MM.1S (cell line): ENCODE measurements at regions not wholly inside any gene's neighbourhood (a gene's known extent, or its start where the extent isn't known, plus 50 kb on each side); places are given as distances from the start of the nearest gene placed in this dataset.
A peak's percentile ranks its signal among the peaks of the same experiment; 100 is the strongest.

Experiments used
- DNase-seq: peaks from one replicate; pipeline ENCODE4 v3.0.0-alpha.2; 2015
- H2AFZ ChIP-seq: fragments of 300-600 bp; sonication (generic); 2 replicates; pipeline ENCODE4 v1.6.0; 2016; ENCODE audit warnings: antibody characterized with exemption, low read length
- H3F3A ChIP-seq: fragments of 300-600 bp; sonication (generic); 2 replicates; pipeline ENCODE4 v1.6.1; 2016; ENCODE audit warnings: mild to moderate bottlenecking, antibody characterized with exemption, low read length, moderate library complexity, mixed read lengths; ENCODE audit not compliant: insufficient read depth
- H3K27ac ChIP-seq: fragments of 300-600 bp; sonication (generic); 2 replicates; pipeline ENCODE4 v1.5.1; 2016; ENCODE audit warnings: mild to moderate bottlenecking, low read length
- H3K27me3 ChIP-seq: fragments of 300-600 bp; sonication (generic); replicated peaks from 2 replicates; pipeline ENCODE4 v1.6.0; 2016; ENCODE audit warnings: low read length; ENCODE audit not compliant: insufficient read depth
- H3K36me3 ChIP-seq: fragments of 300-600 bp; sonication (generic); replicated peaks from 2 replicates; pipeline ENCODE4 v1.6.1; 2016; ENCODE audit warnings: mild to moderate bottlenecking, low read length, mixed read lengths; ENCODE audit not compliant: insufficient read depth
- H3K4me1 ChIP-seq: fragments of 300-600 bp; sonication (generic); 2 replicates; pipeline ENCODE4 v1.6.1; 2016; ENCODE audit warnings: low read length, mixed read lengths
- H3K4me2 ChIP-seq: fragments of 300-600 bp; sonication (generic); 2 replicates; pipeline ENCODE4 v1.6.0; 2016; ENCODE audit warnings: low read depth, low read length
- H3K4me3 ChIP-seq: fragments of 300-600 bp; sonication (generic); 2 replicates; pipeline ENCODE4 v1.5.1; 2016; ENCODE audit warnings: low read length, mixed read lengths
- H3K79me2 ChIP-seq: fragments of 300-600 bp; sonication (generic); 2 replicates; pipeline ENCODE4 v1.6.1; 2016; ENCODE audit warnings: mixed run types, low read length, mixed read lengths
- H3K9ac ChIP-seq: fragments of 300-600 bp; sonication (generic); 2 replicates; pipeline ENCODE4 v1.6.1; 2016; ENCODE audit warnings: low read length, mixed read lengths
- H3K9me2 ChIP-seq: fragments of 300-600 bp; sonication (generic); replicated peaks from 2 replicates; pipeline ENCODE4 v1.6.1; 2016; ENCODE audit warnings: mild to moderate bottlenecking, low read length, mixed read lengths; ENCODE audit not compliant: insufficient read depth
- H3K9me3 ChIP-seq: fragments of 300-600 bp; sonication (generic); replicated peaks from 2 replicates; pipeline ENCODE4 v1.6.1; 2016; ENCODE audit warnings: mild to moderate bottlenecking, low read length, mixed read lengths; ENCODE audit not compliant: insufficient read depth
- H4K20me1 ChIP-seq: fragments of 300-600 bp; sonication (generic); 2 replicates; pipeline ENCODE4 v1.6.1; 2016; ENCODE audit warnings: mild to moderate bottlenecking, low read length, moderate library complexity, mixed read lengths; ENCODE audit not compliant: insufficient read depth
- EZH2 ChIP-seq: fragments of 300-600 bp; sonication (generic); optimal IDR thresholded peaks from 2 replicates; pipeline ENCODE3; 2017; ENCODE audit warnings: low read depth, mild to moderate bottlenecking, antibody characterized with exemption, low read length, mixed read lengths
- EZH2phosphoT487 ChIP-seq: fragments of 300-600 bp; sonication (generic); IDR thresholded peaks from 2 replicates; pipeline ENCODE4 v1.6.1; 2018; ENCODE audit warnings: antibody characterized with exemption, low read length
- TF ChIP-seq, protein P1 (sequence below): fragments of 300-600 bp; sonication (generic); IDR thresholded peaks from 2 replicates; pipeline ENCODE4 v1.5.1; 2016; ENCODE audit warnings: antibody characterized with exemption, low read length, mixed read lengths

DNA sequence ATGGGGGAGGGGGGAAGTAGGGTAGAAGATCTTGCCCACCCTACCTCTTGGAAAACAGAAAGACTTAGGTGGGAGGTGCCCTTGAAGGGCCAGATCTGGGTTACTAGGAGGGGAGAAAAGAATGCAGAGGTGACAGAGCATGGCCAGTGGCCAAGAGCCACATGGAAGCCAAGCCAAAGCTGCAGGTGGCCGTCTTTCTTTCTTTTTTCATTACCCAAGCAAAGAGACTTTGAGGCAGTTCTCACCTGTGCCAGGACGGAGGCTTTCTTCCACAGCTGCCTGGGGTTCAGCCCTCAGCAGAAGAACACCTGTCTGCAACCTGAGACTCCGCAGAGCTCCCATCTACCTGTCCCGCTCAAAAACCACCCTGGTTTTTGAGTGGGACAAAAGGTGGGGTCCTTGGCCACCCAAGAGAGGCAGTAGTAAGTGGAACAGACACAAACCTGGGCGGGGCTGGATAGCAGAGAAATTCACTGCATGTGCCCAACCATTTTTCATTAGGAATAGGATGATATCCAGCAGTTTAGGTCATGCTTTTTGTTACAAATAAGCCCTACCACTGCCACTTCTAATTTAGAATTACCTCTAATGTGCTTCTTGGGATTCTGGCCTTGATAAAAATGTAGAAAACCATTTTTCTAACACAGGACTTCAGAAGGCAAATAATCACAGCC lies 116.5 kb downstream of the DYRK2 start:
- TF ChIP-seq, protein P1, sequence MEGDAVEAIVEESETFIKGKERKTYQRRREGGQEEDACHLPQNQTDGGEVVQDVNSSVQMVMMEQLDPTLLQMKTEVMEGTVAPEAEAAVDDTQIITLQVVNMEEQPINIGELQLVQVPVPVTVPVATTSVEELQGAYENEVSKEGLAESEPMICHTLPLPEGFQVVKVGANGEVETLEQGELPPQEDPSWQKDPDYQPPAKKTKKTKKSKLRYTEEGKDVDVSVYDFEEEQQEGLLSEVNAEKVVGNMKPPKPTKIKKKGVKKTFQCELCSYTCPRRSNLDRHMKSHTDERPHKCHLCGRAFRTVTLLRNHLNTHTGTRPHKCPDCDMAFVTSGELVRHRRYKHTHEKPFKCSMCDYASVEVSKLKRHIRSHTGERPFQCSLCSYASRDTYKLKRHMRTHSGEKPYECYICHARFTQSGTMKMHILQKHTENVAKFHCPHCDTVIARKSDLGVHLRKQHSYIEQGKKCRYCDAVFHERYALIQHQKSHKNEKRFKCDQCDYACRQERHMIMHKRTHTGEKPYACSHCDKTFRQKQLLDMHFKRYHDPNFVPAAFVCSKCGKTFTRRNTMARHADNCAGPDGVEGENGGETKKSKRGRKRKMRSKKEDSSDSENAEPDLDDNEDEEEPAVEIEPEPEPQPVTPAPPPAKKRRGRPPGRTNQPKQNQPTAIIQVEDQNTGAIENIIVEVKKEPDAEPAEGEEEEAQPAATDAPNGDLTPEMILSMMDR, result no peak
- peaks cover 22% of the 10 kb centered on the region for H3F3A ChIP-seq
- DNase-seq, result peak; percentile 82
- H3K27me3 ChIP-seq, result 0 out of 2 replicates have a peak, but pooled peaks cover 5% of the 10 kb centered on the region
- peaks cover 33% of the 10 kb centered on the region for H3K4me1 ChIP-seq
- H4K20me1 ChIP-seq, result no peaks in the 10 kb centered on the region
- H3K9ac ChIP-seq, result no peak overlapping the region
- no peaks in the 10 kb centered on the region for H3K36me3 ChIP-seq
- no peak overlapping the region for H3K4me3 ChIP-seq
- H3K9me2 ChIP-seq, result no peaks in the 10 kb centered on the region
- no peak overlapping the region for H2AFZ ChIP-seq
- H3K9me3 ChIP-seq, result no peaks in the 10 kb centered on the region
- no peaks in the 10 kb centered on the region for H3K79me2 ChIP-seq
- peak overlapping the region; percentile 35; the same call in 1 of the 2 replicates for H3K27ac ChIP-seq
- peak overlapping the region; percentile 54 for H3K4me2 ChIP-seq

DNA sequence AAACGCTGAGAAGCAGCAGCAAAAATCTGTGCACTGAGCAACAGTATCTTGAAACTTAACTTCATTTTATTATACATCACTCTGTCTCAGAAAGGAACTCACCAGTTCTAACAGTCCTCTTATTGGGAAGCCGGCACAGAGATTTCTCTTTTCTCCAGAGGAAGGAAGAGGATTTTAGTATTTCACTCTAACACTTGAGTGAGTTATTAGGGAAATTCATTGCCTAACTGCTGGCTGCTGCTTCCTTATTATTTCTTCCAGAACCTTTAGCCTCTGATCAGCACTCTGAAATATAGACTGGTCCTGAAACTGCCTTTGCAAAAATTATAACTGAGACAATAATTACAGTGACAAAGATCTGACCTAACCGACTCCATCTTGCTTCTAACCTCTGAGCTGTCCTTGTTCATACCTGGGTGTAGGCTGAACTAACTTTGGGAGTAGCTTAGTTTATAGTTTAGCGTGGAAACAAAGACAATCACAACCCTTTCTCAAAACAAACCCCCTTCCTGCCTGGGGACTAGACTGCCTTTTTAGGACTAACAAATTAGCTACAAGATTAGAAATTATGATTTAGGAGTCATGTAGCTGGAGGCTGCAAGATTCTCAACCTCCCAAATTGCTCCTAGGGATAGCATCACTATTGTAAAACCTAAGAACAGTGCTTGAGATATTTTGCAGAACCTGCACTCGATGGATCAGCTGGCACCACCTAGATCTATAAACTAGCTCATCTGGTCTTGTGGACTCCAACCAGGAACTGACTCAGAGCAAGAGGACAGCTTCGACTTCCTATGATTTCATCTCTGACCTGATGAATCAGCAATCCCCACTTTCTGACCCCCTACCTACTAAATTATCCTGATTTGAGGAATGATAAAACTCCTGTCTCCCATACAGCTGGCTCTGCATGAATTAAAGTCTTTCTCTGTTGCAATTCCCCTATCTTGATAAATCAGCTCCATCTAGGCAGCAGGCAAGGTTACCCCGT lies 117.5 kb downstream of the DYRK2 start:
- H3K9me2 ChIP-seq, result no peaks in the 10 kb centered on the region
- H2AFZ ChIP-seq, result no peak overlapping the region
- H3K4me1 ChIP-seq, result peaks cover 33% of the 10 kb centered on the region
- no peak overlapping the region; the same call in 1 of the 2 replicates for H3K4me2 ChIP-seq
- no peak for DNase-seq
- no peak overlapping the region for H3K27ac ChIP-seq
- H4K20me1 ChIP-seq, result no peaks in the 10 kb centered on the region
- H3K27me3 ChIP-seq, result 0 out of 2 replicates have a peak, but pooled peaks cover 5% of the 10 kb centered on the region
- peaks cover 22% of the 10 kb centered on the region for H3F3A ChIP-seq
- H3K9me3 ChIP-seq, result no peaks in the 10 kb centered on the region
- TF ChIP-seq EZH2phosphoT487 (no peak), EZH2 (no peak)
- TF ChIP-seq, protein P1, result no peak
- no peaks in the 10 kb centered on the region for H3K79me2 ChIP-seq
- no peaks in the 10 kb centered on the region for H3K36me3 ChIP-seq
- H3K9ac ChIP-seq, result no peak overlapping the region
- H3K4me3 ChIP-seq, result no peak overlapping the region

DNA sequence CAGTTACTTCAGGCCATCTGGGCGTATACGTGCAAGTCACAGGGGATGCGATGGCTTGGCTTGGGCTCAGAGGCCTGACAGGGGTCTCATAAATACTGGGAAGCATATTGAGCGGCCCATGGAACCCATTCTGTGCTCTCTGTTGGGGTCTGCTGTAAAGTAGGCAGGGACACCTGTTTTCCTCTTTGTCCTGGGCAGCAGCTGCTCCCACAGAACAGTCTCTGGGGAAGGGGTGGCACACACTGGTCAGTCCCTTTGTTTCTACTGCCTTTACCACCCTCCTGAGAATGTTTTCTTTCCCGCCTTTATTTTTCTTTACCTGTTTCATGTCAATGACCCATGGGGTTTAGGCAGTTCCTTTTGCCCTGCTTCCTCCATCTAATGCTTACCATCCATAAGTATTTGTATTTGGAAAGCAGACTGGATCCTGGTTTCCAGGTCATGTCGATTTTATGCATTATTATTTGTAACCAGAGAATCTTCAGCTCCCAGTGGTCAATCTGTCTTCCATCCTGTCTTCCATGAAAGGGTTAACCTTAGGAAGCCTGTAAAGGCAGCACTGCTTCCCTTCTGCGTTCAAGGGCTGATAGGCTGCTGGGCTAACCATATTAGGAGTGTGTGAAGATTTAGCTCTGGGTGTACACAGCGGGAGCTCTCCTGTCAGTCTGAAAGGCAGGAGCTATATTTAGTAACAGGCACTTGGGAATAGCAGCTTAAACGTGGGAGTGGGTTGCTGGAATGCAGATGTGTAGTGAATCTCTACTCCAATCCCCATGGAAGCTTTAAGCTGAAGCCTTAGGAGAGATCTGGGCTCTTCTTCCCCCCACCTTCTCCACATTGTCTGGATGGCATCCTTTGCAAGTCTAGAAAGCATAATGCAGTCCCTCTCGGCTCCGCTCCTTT lies 124.0 kb downstream of the DYRK2 start:
- H4K20me1 ChIP-seq, result no peaks in the 10 kb centered on the region
- no peak overlapping the region for H3K9ac ChIP-seq
- H3K4me3 ChIP-seq, result no peak overlapping the region
- TF ChIP-seq, protein P1, result no peak
- no peak for TF ChIP-seq EZH2phosphoT487
- TF ChIP-seq EZH2, result no peak
- no peaks in the 10 kb centered on the region for H3K36me3 ChIP-seq
- H3F3A ChIP-seq, result no peaks in the 10 kb centered on the region
- DNase-seq, result no peak
- no peak overlapping the region for H3K4me2 ChIP-seq
- H3K9me3 ChIP-seq, result no peaks in the 10 kb centered on the region
- no peak overlapping the region for H3K27ac ChIP-seq
- no peaks in the 10 kb centered on the region for H3K4me1 ChIP-seq
- H3K9me2 ChIP-seq, result no peaks in the 10 kb centered on the region
- H3K79me2 ChIP-seq, result no peaks in the 10 kb centered on the region
- H2AFZ ChIP-seq, result no peak overlapping the region
- no peaks in the 10 kb centered on the region for H3K27me3 ChIP-seq
